ENCODE measurements at regions not wholly inside any gene's neighbourhood (a gene's known extent, or its start where the extent isn't known, plus 50 kb on each side); places are given as distances from the start of the nearest gene placed in this dataset.

DNA sequence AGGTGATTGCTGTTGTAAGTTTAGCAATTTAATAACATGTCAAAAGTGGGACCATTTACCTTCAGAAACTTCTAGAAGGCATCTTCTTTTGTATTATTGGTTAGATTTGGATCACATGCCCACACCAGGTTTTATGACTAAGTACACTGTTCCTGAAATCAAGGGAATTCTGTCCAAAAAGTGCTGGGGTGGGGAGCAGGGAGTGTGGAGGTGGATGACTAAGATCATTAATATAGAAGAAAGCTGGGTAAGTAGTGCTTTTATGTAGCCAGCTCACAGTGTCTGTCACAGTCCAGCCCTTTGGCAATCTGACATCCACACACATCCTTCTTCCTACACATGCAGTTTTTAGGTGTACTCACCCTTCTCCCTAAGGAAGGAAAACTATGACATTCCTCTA lies 120.0 kb downstream of the TMCO5A start:
- TF ChIP-seq GATA2 (IDR thresholded peaks at IDR 0.05; ENCODE audit: low read depth, low read length) (no peak), GATA3 (IDR thresholded peaks at IDR 0.05; ENCODE audit: low read depth, low read length) (no peak)
